ENCODE measurements at regions not wholly inside any gene's neighbourhood (a gene's known extent, or its start where the extent isn't known, plus 50 kb on each side); places are given as distances from the start of the nearest gene placed in this dataset.
A peak's percentile ranks its signal among the peaks of the same experiment; 100 is the strongest.

GRCh38 chr20:12159261-12159660 is 241.6 kb downstream of the BTBD3 start:
- H3K9me3 ChIP-seq (ENCODE audit: control insufficient read depth in 1 of 2, low read length in 2 of 2), result no peaks in the 10 kb centered on the region
- H3K9me3 Mint-ChIP-seq, result peaks cover 2 to 14% (median 9%) of the 10 kb centered on the region in 8 donors
- CTCF ChIA-PET (ENCODE audit: partially characterized antibody), result no interaction called here

GRCh38 chr20:12161734-12162133 is 244.0 kb downstream of the BTBD3 start:
- no peak overlapping the region for H3K27ac ChIP-seq (ENCODE audit: low read depth, low read length)
- no peak overlapping the region for H3K27ac Mint-ChIP-seq
- peaks cover 2 to 19% (median 9%) of the 10 kb centered on the region in 8 donors for H3K9me3 Mint-ChIP-seq
- ChIA-PET POLR2A (ENCODE audit: partially characterized antibody) (no interaction called here), CTCF (ENCODE audit: partially characterized antibody) (no interaction called here)
- no peaks in the 10 kb centered on the region for H3K36me3 Mint-ChIP-seq
- no peak overlapping the region for H3K4me3 ChIP-seq (ENCODE audit: low read length in 2 of 2)
- H3K36me3 ChIP-seq (ENCODE audit: insufficient read depth, low read length), result no peaks in the 10 kb centered on the region
- H3K4me1 Mint-ChIP-seq, result no peaks in the 10 kb centered on the region
- no peaks in the 10 kb centered on the region for H3K9me3 ChIP-seq (ENCODE audit: control insufficient read depth in 1 of 2, low read length in 2 of 2)
- no peaks in the 10 kb centered on the region for H3K27me3 ChIP-seq (ENCODE audit: insufficient read depth, low read length)
- no peaks in the 10 kb centered on the region for H3K27me3 Mint-ChIP-seq
- no peak overlapping the region for H3K4me3 Mint-ChIP-seq
- H3K4me1 ChIP-seq (ENCODE audit: insufficient read depth, low read length), result no peaks in the 10 kb centered on the region
- intact Hi-C loops (cut with micrococcal nuclease), result loop anchor here (10.0 kb wide), 1 partner anchor 57 kb away; no protein-coding TSS in a partner anchor
- DNase-seq, result no peak

More at GRCh38 chr20:12159261-12159660, 241.6 kb downstream of the BTBD3 start:
- Histone ChIP-seq H3K27me3 (ENCODE audit: insufficient read depth, low read length) (no peaks in the 10 kb centered on the region), H3K4me1 (ENCODE audit: insufficient read depth, low read length) (no peaks in the 10 kb centered on the region), H3K36me3 (ENCODE audit: insufficient read depth, low read length) (no peaks in the 10 kb centered on the region), H3K4me3 (ENCODE audit: low read length in 2 of 2) (no peak overlapping the region), H3K27ac (ENCODE audit: low read depth, low read length) (no peak overlapping the region)
- H3K4me3 Mint-ChIP-seq, result no peak overlapping the region
- DNase-seq, result no peak
- H3K27ac Mint-ChIP-seq, result no peak overlapping the region
- no peaks in the 10 kb centered on the region for H3K36me3 Mint-ChIP-seq
- H3K27me3 Mint-ChIP-seq, result no peaks in the 10 kb centered on the region
- POLR2A ChIA-PET (ENCODE audit: partially characterized antibody), result no interaction called here
- intact Hi-C loops (cut with micrococcal nuclease), result no loop called here
- H3K4me1 Mint-ChIP-seq, result no peaks in the 10 kb centered on the region

DNA sequence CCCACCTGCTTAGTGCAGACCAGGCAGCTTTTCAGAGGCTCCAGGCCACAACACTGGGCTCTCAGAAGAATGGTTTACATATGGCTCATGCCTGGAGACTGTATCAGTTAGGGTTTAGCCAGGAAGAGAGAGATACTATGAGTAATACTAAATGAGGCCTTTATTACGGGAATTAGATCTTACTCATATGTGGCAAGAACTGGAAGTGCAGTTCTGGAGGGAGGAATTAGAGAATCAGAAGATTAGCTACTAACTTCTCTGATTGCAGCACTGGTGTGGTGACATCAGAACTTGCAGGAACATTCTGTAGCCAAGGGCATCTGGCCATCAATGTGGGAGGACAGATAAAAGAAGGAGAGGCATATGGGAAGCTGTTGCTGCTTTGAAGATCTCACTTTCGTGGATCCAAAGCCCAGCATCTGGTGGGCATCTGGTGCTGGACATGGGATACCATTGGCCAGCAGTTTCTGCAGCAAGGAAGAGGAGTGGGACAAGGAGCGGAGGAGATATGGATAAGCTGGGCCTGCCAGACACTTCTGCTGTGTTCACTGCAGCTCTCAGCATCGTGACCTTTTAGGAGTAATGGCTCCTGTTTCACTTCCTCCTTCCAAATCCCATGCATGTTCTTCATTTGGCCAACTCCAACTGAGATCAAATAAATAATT is 248.5 kb downstream of the BTBD3 start:
- Mint-ChIP-seq H3K4me1 (no peaks in the 10 kb centered on the region), H3K27me3 (no peaks in the 10 kb centered on the region), H3K4me3 (no peak overlapping the region), H3K9me3 (peaks cover 0 to 36% (median 15%) of the 10 kb centered on the region in 8 donors), H3K36me3 (no peaks in the 10 kb centered on the region), H3K27ac (no peak overlapping the region)
- no peak overlapping the region for H3K27ac ChIP-seq (ENCODE audit: low read depth, low read length)
- DNase-seq, result peak in 1 of 5 donors; percentile 4
- H3K4me3 ChIP-seq (ENCODE audit: low read length in 2 of 2), result no peak overlapping the region
- no peaks in the 10 kb centered on the region for H3K9me3 ChIP-seq (ENCODE audit: control insufficient read depth in 1 of 2, low read length in 2 of 2)
- ChIA-PET CTCF (ENCODE audit: partially characterized antibody) (no interaction called here), POLR2A (ENCODE audit: partially characterized antibody) (no interaction called here)
- no peaks in the 10 kb centered on the region for H3K36me3 ChIP-seq (ENCODE audit: insufficient read depth, low read length)
- intact Hi-C loops (cut with micrococcal nuclease), result loop anchor here (10.0 kb wide), 1 partner anchor 61 kb away; no protein-coding TSS in a partner anchor
- no peaks in the 10 kb centered on the region for H3K4me1 ChIP-seq (ENCODE audit: insufficient read depth, low read length)
- no peaks in the 10 kb centered on the region for H3K27me3 ChIP-seq (ENCODE audit: insufficient read depth, low read length)

DNA sequence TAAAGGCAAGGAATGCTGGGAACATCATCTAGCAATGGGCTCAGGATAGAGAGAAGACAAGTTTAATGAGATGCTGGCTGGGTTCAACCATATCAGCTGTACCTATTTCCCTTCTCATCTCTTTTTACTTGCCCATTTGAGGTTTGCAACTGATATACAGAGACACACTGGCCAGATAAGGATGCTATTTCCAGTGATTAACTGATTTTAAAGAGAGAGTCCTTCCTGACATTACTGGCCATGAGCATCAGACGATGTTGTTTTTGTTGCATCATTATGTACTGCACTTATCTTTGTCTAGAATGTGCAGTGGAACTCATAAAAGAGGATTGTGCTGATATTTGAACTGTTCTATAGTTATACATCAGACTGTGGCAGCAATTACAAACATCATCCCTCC is 252.7 kb downstream of the BTBD3 start:
- Mint-ChIP-seq H3K9me3 (peaks cover 0 to 39% (median 17%) of the 10 kb centered on the region in 8 donors), H3K27ac (no peak overlapping the region), H3K27me3 (no peaks in the 10 kb centered on the region), H3K4me3 (no peak overlapping the region), H3K36me3 (no peaks in the 10 kb centered on the region), H3K4me1 (no peaks in the 10 kb centered on the region)
- Histone ChIP-seq H3K4me1 (ENCODE audit: insufficient read depth, low read length) (no peaks in the 10 kb centered on the region), H3K27ac (ENCODE audit: low read depth, low read length) (no peak overlapping the region), H3K4me3 (ENCODE audit: low read length in 2 of 2) (no peak overlapping the region), H3K9me3 (ENCODE audit: control insufficient read depth in 1 of 2, low read length in 2 of 2) (no peaks in the 10 kb centered on the region), H3K36me3 (ENCODE audit: insufficient read depth, low read length) (no peaks in the 10 kb centered on the region), H3K27me3 (ENCODE audit: insufficient read depth, low read length) (no peaks in the 10 kb centered on the region)
- DNase-seq, result no peak
- ChIA-PET CTCF (ENCODE audit: partially characterized antibody) (no interaction called here), POLR2A (ENCODE audit: partially characterized antibody) (no interaction called here)
- intact Hi-C loops (cut with micrococcal nuclease), result no loop called here

DNA sequence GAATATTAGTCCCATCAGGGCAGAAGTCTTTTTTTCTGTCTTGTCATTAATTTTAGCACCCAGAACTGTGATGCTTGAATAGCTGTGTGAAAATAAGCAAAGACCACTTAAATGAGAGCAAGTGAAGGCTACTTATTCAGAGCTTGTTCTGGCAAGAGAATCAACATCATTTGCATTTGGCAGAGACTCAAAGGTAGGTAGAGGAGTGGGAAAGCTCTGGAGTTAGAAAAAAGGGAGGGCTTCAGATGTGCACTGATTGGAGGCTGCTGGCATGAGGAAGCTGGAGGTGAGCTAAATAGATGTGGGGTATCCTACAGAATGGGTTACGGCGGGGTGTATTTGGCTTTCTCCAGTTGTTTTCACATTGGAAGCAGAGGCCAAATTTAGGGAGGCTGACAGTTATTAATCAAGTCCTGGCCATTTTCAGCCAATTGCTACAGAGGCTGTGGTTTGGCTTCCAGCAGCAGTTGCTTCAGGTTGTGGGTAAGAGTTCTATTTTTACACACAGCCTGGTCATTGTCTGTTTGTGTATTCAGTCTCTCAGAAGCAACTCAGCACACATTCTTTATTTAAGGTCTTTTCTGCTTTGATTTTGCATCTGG is 254.3 kb downstream of the BTBD3 start:
- DNase-seq, result no peak
- H3K4me3 Mint-ChIP-seq, result no peak overlapping the region
- Histone ChIP-seq H3K9me3 (ENCODE audit: control insufficient read depth in 1 of 2, low read length in 2 of 2) (no peaks in the 10 kb centered on the region), H3K4me3 (ENCODE audit: low read length in 2 of 2) (no peak overlapping the region), H3K36me3 (ENCODE audit: insufficient read depth, low read length) (no peaks in the 10 kb centered on the region), H3K27me3 (ENCODE audit: insufficient read depth, low read length) (no peaks in the 10 kb centered on the region), H3K27ac (ENCODE audit: low read depth, low read length) (no peak overlapping the region), H3K4me1 (ENCODE audit: insufficient read depth, low read length) (no peaks in the 10 kb centered on the region)
- H3K27me3 Mint-ChIP-seq, result no peaks in the 10 kb centered on the region
- no peaks in the 10 kb centered on the region for H3K4me1 Mint-ChIP-seq
- POLR2A ChIA-PET (ENCODE audit: partially characterized antibody), result no interaction called here
- H3K36me3 Mint-ChIP-seq, result no peaks in the 10 kb centered on the region
- CTCF ChIA-PET (ENCODE audit: partially characterized antibody), result no interaction called here
- peaks cover 0 to 36% (median 18%) of the 10 kb centered on the region in 8 donors for H3K9me3 Mint-ChIP-seq
- intact Hi-C loops (cut with micrococcal nuclease), result no loop called here
- no peak overlapping the region for H3K27ac Mint-ChIP-seq

DNA sequence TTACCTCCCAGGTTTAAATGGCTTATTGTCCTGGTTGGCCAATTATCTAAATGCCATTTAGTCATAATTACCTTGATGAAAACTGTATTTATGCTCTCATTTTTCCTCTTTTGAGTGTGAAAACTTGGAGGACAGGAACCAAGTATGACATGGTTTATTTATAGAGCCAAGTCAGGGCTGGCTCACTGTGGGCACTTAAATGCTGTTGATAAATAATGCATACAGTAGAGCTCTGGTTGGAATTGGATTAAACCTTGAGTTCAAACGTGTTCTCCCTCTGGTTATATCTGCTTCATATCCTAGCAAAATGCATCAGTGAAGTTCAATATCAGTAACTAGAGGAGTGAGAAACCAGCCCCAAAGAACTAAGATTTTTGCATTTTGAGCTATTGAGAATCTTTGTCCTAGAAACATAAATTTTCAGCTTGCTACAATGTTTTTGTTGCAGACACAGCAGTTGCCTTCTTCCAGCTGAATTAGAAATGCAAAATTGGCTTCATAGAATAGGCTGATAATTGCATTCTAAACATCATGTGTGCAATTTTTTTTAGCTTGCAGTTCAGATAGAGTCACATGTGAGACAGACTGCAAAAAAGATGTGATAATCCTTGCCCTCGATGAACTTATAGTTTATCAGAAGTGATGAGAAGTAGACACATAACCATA is 255.8 kb downstream of the BTBD3 start:
- Histone ChIP-seq H3K4me3 (ENCODE audit: low read length in 2 of 2) (no peak overlapping the region), H3K9me3 (ENCODE audit: control insufficient read depth in 1 of 2, low read length in 2 of 2) (no peaks in the 10 kb centered on the region), H3K36me3 (ENCODE audit: insufficient read depth, low read length) (no peaks in the 10 kb centered on the region), H3K4me1 (ENCODE audit: insufficient read depth, low read length) (no peaks in the 10 kb centered on the region), H3K27me3 (ENCODE audit: insufficient read depth, low read length) (no peaks in the 10 kb centered on the region), H3K27ac (ENCODE audit: low read depth, low read length) (no peak overlapping the region)
- no peaks in the 10 kb centered on the region for H3K27me3 Mint-ChIP-seq
- ChIA-PET CTCF (ENCODE audit: partially characterized antibody) (no interaction called here), POLR2A (ENCODE audit: partially characterized antibody) (no interaction called here)
- no peak for DNase-seq
- H3K4me1 Mint-ChIP-seq, result no peaks in the 10 kb centered on the region
- no peak overlapping the region for H3K4me3 Mint-ChIP-seq
- intact Hi-C loops (cut with micrococcal nuclease), result no loop called here
- no peaks in the 10 kb centered on the region for H3K36me3 Mint-ChIP-seq
- peaks cover 0 to 30% (median 14%) of the 10 kb centered on the region in 8 donors for H3K9me3 Mint-ChIP-seq
- no peak overlapping the region for H3K27ac Mint-ChIP-seq

GRCh38 chr20:12175538-12175937 is 257.8 kb downstream of the BTBD3 start:
- no peak overlapping the region for H3K27ac ChIP-seq (ENCODE audit: low read depth, low read length)
- H3K27me3 ChIP-seq (ENCODE audit: insufficient read depth, low read length), result no peaks in the 10 kb centered on the region
- Mint-ChIP-seq H3K4me3 (no peak overlapping the region), H3K27me3 (no peaks in the 10 kb centered on the region), H3K27ac (no peak overlapping the region), H3K4me1 (no peaks in the 10 kb centered on the region), H3K36me3 (no peaks in the 10 kb centered on the region), H3K9me3 (peaks cover 0 to 24% (median 9%) of the 10 kb centered on the region in 8 donors)
- CTCF ChIA-PET (ENCODE audit: partially characterized antibody), result no interaction called here
- no peaks in the 10 kb centered on the region for H3K4me1 ChIP-seq (ENCODE audit: insufficient read depth, low read length)
- H3K36me3 ChIP-seq (ENCODE audit: insufficient read depth, low read length), result no peaks in the 10 kb centered on the region
- no peak overlapping the region for H3K4me3 ChIP-seq (ENCODE audit: low read length in 2 of 2)
- intact Hi-C loops (cut with micrococcal nuclease), result no loop called here
- no peaks in the 10 kb centered on the region for H3K9me3 ChIP-seq (ENCODE audit: control insufficient read depth in 1 of 2, low read length in 2 of 2)
- POLR2A ChIA-PET (ENCODE audit: partially characterized antibody), result no interaction called here
- no peak for DNase-seq

Data from CD4-positive, alpha-beta memory T cell (primary cell).